ENCODE measurements at regions not wholly inside any gene's neighbourhood (a gene's known extent, or its start where the extent isn't known, plus 50 kb on each side); places are given as distances from the start of the nearest gene placed in this dataset.

DNA sequence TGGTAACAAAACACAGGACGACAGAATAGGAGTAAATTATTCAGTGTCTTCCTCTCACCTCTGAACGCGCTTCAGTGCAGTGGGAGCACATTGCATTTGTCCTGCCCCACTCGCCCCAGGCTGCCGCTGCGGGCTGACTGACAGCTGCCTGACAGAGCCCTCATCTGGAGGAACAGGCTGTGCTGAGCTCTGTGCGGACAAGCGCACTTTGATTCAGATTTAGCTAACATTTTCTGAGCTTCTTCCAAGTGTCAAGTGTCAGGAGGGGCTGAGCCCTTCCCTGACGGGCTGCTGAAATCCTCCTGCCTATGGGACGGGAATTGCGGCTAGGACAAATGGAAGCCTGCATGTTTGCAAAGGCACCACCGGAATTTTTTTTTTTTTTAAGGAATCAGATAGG is 383.0 kb upstream of the CDH4 start:
- ChIA-PET POLR2A (ENCODE audit: unreplicated experiment) (no interaction called here), CTCF (no interaction called here)

More for the DNA sequence above, 383.0 kb upstream of the CDH4 start:
- Histone ChIP-seq H3K27ac (ENCODE audit: insufficient read depth, low read length) (no peak overlapping the region), H2BK120ac (ENCODE audit: low read depth, low read length) (no peak overlapping the region), H3K36me3 (ENCODE audit: control insufficient read depth, insufficient read depth, low read length) (no peaks in the 10 kb centered on the region), H3K27me3 (ENCODE audit: control insufficient read depth, insufficient read depth, low read length) (no peaks in the 10 kb centered on the region), H3K4ac (ENCODE audit: low read depth, low read length) (no peak overlapping the region), H2AK9ac (replicated peaks; ENCODE audit: low read depth, low read length, poor library complexity) (no peak overlapping the region), H3K4me1 (ENCODE audit: control insufficient read depth, insufficient read depth, low read length) (no peaks in the 10 kb centered on the region), H2BK5ac (ENCODE audit: low read depth, low read length, poor library complexity, severe bottlenecking) (no peak overlapping the region), H3K23ac (ENCODE audit: low read depth, low read length) (no peak overlapping the region), H3K9ac (ENCODE audit: low read depth, low read length) (no peak overlapping the region), H4K91ac (ENCODE audit: insufficient read depth, low read depth, low read length) (no peak overlapping the region), H3K14ac (replicated peaks; ENCODE audit: low read depth, low read length) (no peak overlapping the region), H3K9me3 (ENCODE audit: control insufficient read depth, insufficient read depth, low read length) (peaks cover 26% of the 10 kb centered on the region), H2BK20ac (ENCODE audit: low read depth, low read length) (no peak overlapping the region), H4K5ac (ENCODE audit: low read depth, low read length) (no peak overlapping the region), H2BK15ac (ENCODE audit: low read depth, low read length) (no peak overlapping the region), H4K8ac (ENCODE audit: low read depth in 2 of 2, low read length in 2 of 2) (no peak overlapping the region), H4K20me1 (ENCODE audit: insufficient read depth, low read length) (no peaks in the 10 kb centered on the region), H2AFZ (replicated peaks; ENCODE audit: low read length, poor library complexity) (no peak overlapping the region), H3K18ac (ENCODE audit: low read depth, low read length) (no peak overlapping the region), H3K4me2 (ENCODE audit: low read depth, low read length) (no peak overlapping the region), H3K4me3 (ENCODE audit: insufficient read depth, low read depth, low read length) (no peak overlapping the region), H3K56ac (ENCODE audit: extremely low read depth, insufficient read depth, low read length) (no peak overlapping the region), H2AK5ac (ENCODE audit: low read depth, low read length) (no peak overlapping the region), H3K79me1 (ENCODE audit: low read depth in 1 of 2, low read length in 2 of 2) (no peaks in the 10 kb centered on the region), H3K9me1 (ENCODE audit: insufficient read depth, low read length) (no peaks in the 10 kb centered on the region)
- BruUV-seq (replicated peaks): no TSS peak
- no CpG with 5 or more reads among the region's 12 CpGs for WGBS, 2 experiments (ENCODE audit: extremely low coverage in 2 of 2, insufficient read length in 1 of 2)
- ATAC-seq (ENCODE audit: low read depth) (no peak), DNase-seq (no peak)
- dilution Hi-C loops (cut with HindIII; ENCODE audit: low sequenced_read_pairs, unreplicated experiment): no loop called here
- intact Hi-C loops (cut with micrococcal nuclease): no loop called here
- in situ Hi-C loops (cut with MboI; ENCODE audit: low sequenced_read_pairs): no loop called here
- TF ChIP-seq NFE2L2 (IDR thresholded peaks at IDR 0.05; ENCODE audit: low read depth, low read length) (no peak), RFX5 (IDR thresholded peaks at IDR 0.05; ENCODE audit: low read depth, low read length) (no peak), CHD1 (IDR thresholded peaks at IDR 0.05; ENCODE audit: low read depth, low read length) (no peak), CEBPB (IDR thresholded peaks at IDR 0.05; ENCODE audit: low read depth, low read length) (no peak), MAZ (IDR thresholded peaks at IDR 0.05; ENCODE audit: borderline replicate concordance, low read depth, low read length) (no peak), MXI1 (IDR thresholded peaks at IDR 0.05; ENCODE audit: borderline replicate concordance, low read depth, low read length) (no peak), MAFK (IDR thresholded peaks at IDR 0.05; ENCODE audit: low read depth, low read length) (no peak), POLR2A (IDR thresholded peaks at IDR 0.05; ENCODE audit: low read depth, low read length) (no peak), BHLHE40 (IDR thresholded peaks at IDR 0.05; ENCODE audit: low read depth, low read length) (no peak), RAD21 (IDR thresholded peaks at IDR 0.05; ENCODE audit: low read length) (no peak), FOS (IDR thresholded peaks at IDR 0.05; ENCODE audit: low read depth, low read length) (no peak), SMC3 (IDR thresholded peaks at IDR 0.05; ENCODE audit: low read depth, low read length) (no peak), RCOR1 (IDR thresholded peaks at IDR 0.05; ENCODE audit: insufficient replicate concordance, low read length) (no peak)
- TF ChIP-seq, protein P1, sequence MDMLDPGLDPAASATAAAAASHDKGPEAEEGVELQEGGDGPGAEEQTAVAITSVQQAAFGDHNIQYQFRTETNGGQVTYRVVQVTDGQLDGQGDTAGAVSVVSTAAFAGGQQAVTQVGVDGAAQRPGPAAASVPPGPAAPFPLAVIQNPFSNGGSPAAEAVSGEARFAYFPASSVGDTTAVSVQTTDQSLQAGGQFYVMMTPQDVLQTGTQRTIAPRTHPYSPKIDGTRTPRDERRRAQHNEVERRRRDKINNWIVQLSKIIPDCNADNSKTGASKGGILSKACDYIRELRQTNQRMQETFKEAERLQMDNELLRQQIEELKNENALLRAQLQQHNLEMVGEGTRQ (IDR thresholded peaks at IDR 0.05; ENCODE audit: low read depth, low read length): no peak
- TF ChIP-seq, protein P2, sequence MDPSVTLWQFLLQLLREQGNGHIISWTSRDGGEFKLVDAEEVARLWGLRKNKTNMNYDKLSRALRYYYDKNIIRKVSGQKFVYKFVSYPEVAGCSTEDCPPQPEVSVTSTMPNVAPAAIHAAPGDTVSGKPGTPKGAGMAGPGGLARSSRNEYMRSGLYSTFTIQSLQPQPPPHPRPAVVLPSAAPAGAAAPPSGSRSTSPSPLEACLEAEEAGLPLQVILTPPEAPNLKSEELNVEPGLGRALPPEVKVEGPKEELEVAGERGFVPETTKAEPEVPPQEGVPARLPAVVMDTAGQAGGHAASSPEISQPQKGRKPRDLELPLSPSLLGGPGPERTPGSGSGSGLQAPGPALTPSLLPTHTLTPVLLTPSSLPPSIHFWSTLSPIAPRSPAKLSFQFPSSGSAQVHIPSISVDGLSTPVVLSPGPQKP (IDR thresholded peaks at IDR 0.05; ENCODE audit: borderline replicate concordance, low read depth, low read length): no peak
- TF ChIP-seq, protein P3, sequence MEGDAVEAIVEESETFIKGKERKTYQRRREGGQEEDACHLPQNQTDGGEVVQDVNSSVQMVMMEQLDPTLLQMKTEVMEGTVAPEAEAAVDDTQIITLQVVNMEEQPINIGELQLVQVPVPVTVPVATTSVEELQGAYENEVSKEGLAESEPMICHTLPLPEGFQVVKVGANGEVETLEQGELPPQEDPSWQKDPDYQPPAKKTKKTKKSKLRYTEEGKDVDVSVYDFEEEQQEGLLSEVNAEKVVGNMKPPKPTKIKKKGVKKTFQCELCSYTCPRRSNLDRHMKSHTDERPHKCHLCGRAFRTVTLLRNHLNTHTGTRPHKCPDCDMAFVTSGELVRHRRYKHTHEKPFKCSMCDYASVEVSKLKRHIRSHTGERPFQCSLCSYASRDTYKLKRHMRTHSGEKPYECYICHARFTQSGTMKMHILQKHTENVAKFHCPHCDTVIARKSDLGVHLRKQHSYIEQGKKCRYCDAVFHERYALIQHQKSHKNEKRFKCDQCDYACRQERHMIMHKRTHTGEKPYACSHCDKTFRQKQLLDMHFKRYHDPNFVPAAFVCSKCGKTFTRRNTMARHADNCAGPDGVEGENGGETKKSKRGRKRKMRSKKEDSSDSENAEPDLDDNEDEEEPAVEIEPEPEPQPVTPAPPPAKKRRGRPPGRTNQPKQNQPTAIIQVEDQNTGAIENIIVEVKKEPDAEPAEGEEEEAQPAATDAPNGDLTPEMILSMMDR (conservative IDR thresholded peaks at IDR 0.05; ENCODE audit: low read depth, low read length): no peak
